NCI-H146 (cell line): ENCODE measurements at regions not wholly inside any gene's neighbourhood (a gene's known extent, or its start where the extent isn't known, plus 50 kb on each side); places are given as distances from the start of the nearest gene placed in this dataset.
"Not testable (repeated sequence)": the region's sequence is repeated elsewhere in the genome, so short reads cannot be mapped to it uniquely, and the experiment has no call there.

Source experiments
- DNase-seq: peaks from one replicate; lab custom pipeline; 2025; lab: John Stamatoyannopoulos, UW

- peak; percentile 96 for DNase-seq
These were observed 425.4 kb downstream of the RPS24 start for GRCh38 chr10:78458983-78459638.

GRCh38 chr10:78459639-78460037 lies 426.0 kb downstream of the RPS24 start:
- DNase-seq = no peak

- DNase-seq = peak; percentile 8
These were observed 426.5 kb downstream of the RPS24 start for GRCh38 chr10:78460204-78460603.

DNA sequence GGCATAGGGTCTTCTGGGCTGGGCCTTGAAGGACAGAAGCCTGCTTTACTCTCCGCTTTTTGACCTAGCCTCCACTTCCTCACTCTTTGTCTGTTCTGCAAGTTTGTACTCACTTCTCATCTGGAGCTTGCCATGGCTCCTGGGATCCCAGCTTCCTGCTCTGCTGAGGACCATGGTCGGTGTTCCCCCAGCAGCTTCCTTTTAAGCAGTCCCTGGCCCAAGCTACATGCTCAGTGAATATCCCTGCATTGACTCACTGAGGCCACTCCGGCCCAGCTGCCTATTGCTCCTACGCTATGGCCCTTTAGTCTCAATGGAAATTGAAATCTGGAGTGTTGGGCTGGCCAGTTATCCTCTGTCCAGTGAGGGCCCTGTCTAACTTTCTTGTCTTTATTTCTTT lies 427.7 kb downstream of the RPS24 start:
- DNase-seq = no peak

- DNase-seq = no peak
These were observed 428.5 kb downstream of the RPS24 start for GRCh38 chr10:78462176-78462575.

DNA sequence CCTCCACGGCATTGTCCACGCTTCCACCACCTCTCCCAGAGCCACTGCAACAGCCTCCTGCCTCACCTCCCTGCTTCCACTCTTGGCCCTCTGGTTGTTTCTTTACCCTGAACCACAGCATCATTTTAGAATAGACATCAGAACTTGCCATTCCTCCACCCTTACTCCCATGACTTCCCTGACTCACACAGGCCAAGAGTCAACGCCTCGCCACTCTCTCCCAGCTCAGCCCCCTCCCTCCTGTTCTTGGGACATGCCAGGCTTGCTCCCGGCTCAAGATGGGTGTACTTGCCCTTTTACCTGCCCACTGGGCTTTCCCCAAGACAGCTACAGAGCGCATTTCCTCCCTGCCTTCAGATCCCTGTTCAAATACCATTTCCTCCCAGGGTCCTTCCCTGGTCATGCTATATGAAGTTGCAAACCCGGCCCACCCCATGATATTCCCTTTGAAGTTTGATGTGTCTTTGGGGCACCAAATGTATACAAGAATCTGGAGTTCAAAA lies 429.1 kb downstream of the RPS24 start:
- DNase-seq = no peak

DNA sequence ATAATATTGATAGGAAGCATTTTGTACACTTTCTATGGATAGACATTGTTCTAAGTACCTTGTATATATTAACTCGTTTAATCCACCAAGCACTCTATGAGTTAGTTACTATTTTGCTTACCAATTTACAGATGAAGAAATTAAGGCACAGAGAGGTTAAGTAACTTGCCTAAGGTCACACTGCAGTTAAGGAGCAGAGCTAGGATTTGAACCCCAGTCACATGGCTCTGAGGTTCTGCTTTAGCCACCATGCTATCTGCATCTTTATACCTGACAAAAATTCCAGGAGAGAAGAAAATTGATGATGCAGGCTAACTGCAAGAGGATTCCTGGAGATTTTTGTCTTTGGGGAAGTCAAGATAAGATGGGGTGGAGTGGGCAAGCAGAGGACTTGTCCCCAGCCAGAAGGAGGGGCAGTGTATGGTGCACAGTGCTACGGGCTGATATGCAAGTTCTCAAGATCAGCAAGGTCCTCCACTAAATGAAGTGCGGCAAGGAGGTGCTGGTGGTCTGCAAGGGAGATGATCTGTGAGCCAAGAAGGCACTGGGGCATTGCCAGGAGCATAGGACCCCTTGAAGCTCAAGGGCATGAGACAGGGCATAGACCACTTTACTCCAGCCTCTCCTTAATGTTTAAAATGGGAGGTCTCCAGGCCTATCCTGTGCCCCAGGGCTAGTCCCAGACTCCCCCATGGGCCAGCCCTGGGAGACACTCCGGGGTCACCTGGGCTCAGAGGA lies 430.6 kb downstream of the RPS24 start:
- no peak for DNase-seq

DNA sequence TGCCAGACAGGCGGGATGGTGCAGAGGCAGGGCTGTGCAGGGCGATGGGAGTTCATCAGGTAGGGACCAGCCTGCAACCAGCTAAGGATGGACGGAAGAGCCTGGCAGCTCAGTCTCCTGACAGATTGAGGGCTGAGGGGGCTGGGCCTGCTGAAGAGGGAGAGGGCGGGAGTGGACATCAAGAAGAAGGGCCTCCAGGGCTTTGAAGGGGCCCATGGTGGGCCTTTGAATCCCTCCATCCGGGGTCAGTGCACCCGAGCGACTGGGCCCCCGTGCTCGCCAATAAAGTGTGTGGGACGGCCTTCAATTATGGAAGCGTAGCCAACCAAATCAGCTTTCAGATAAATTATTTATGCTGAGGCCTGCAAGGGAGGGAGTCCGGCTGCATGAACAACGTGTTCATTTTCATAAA lies 431.2 kb downstream of the RPS24 start:
- DNase-seq = no peak

DNA sequence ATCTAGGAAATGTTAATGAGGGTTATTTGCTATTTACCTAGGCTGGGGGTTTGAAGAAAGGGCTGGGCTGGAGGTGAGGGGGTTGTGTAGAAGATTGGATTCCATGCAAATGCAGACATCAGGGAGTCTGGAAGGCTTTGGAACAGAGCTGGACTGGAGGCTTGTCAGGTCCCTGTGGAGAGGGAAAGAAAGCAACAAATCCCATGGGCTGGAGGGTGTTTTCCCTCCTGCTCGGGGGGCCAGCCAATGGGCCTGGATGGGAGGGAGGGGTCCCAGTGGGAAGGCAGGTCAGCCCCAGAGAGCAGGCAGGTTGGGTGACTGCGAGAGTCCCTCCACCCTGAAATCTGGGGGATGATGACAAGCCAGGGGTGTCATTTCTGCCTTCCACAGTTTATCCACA lies 431.8 kb downstream of the RPS24 start:
- DNase-seq = no peak

GRCh38 chr10:78467496-78468106 lies 433.9 kb downstream of the RPS24 start:
- DNase-seq = no peak

- DNase-seq = not testable (repeated sequence)
These were observed 435.1 kb downstream of the RPS24 start for GRCh38 chr10:78468731-78469130.

- DNase-seq = peak; percentile 95
These were observed 436.8 kb downstream of the RPS24 start for GRCh38 chr10:78470267-78471103.

- DNase-seq = no peak
These were observed 437.7 kb downstream of the RPS24 start for GRCh38 chr10:78471326-78471722.

- DNase-seq = no peak
These were observed 438.3 kb downstream of the RPS24 start for GRCh38 chr10:78471723-78472550.

- peak; percentile 3 for DNase-seq
These were observed 438.9 kb downstream of the RPS24 start for GRCh38 chr10:78472551-78472890.

DNA sequence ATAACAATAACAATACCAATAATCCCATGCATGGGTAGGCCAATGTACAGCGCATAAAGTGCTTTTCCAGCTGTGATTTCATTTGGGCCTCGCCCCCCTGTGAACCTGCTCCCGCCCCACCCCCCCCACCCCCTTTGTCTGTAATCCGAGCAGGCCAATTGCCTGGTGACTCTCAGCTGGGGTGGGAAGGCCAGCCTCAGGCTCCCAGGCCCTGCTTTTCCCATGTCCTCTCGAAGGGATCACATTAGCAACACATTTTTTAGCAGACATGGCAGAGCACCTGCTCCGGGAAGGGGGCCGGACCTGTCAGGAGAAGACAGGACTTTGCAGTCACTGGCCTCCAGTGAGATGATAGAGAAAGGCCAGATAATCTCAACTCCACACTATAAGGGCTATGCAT lies 439.3 kb downstream of the RPS24 start:
- peak; percentile 7 for DNase-seq

DNA sequence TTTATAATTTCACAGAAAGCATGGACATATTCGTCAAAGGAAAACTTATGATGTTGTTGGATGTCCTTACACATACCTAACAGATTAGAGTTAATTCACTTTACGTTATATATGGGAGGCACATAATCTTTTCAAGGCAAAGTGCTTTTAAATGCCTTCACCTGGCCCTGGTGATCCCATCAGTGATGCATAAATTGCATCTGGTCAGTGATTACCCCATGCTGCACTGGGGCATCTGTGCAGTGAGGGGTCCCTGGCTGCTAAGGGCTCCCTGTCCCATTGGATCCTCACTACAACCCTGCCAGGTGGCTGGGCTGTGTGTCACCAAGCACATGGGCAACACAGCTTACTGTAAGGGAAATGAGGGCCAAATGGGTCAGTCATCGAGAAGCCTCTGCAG lies 441.1 kb downstream of the RPS24 start:
- no peak for DNase-seq

GRCh38 chr10:78475437-78475836 lies 441.8 kb downstream of the RPS24 start:
- DNase-seq = no peak

DNA sequence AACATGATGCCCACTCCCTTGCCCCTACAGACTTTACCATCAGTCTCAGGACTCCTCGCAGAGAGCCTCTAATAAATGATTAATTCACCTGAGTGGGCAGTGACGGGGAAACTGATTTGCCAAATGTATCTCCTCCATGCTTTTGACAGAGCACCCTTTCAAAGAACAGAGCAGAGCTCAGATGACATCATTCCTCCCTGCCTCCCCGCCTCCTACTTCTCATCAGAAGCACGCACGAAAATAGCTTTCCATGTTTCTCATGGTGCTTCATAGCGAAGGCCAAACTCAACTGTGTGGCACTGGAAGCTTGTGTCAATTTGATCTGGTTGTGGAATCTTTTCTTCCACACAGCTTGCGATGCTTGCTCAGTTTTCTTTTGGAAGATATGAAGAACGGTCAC lies 442.5 kb downstream of the RPS24 start:
- DNase-seq = no peak

DNA sequence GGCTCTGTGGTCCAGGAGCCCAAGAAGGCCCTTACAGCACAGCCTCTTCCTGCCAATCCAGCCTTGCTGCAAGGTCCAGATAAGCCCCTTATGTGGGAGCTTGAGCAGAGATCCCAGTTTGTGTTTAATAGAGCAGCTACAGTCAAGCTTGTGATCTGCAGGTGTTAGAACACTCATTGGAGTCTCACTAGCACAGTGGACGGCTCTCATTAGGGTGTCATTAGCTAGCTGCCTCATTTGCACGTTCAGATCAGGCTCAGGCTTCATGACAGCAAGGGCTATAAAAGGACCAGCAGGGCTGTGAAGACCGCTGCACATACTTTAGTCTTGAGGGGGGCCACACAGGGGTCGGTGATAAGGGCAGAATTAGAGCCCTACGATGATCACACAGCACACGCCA lies 443.2 kb downstream of the RPS24 start:
- no peak for DNase-seq

DNA sequence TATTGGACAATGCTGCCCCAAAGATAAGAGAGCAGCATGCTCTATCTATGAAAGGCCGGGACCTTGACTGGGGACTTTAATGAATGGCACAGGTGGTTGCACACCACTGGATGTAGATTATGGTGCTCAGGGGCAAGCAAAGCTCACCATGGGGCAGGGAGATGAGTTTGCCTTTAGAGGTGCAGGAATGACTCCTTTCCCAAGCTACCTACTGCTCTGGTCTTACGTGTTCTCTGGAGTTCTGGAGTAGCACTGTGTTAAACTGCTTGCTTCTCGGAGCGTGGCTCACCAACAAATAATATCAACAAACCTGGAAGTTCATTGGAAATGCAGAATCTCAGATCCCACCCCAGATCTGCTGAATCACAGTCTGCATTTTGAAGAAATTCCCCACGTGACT lies 445.3 kb downstream of the RPS24 start:
- peak; percentile 26 for DNase-seq
